ENCODE measurements at regions not wholly inside any gene's neighbourhood (a gene's known extent, or its start where the extent isn't known, plus 50 kb on each side); places are given as distances from the start of the nearest gene placed in this dataset.

GRCh38 chr6:44625996-44626395, 238.5 kb downstream of the CDC5L start:
- FAIRE-seq = no peak
- 97 to 98% (median 97%) methylated on average over 2 of the region's 2 CpGs for WGBS, 3 donors
- DNase-seq = no peak
- Histone ChIP-seq H3K4me1 (ENCODE audit: control insufficient read depth in 3 of 3, insufficient read depth in 2 of 3, low read depth in 1 of 3, low read length in 2 of 3) (peaks cover 0 to 9% (median 0%) of the 10 kb centered on the region in 3 donors), H3K27ac (ENCODE audit: low read depth in 1 of 3, low read length in 2 of 3) (no peak overlapping the region), H3K36me3 (ENCODE audit: control insufficient read depth in 3 of 3, insufficient read depth in 2 of 3, low read depth in 1 of 3, low read length in 3 of 3) (no peaks in the 10 kb centered on the region), H3K4me3 (ENCODE audit: low read depth in 1 of 3, low read length in 3 of 3) (no peak overlapping the region), H3K27me3 (ENCODE audit: control insufficient read depth in 3 of 3, insufficient read depth in 3 of 3, low read length in 3 of 3) (no peaks in the 10 kb centered on the region), H3K9me3 (ENCODE audit: control insufficient read depth in 2 of 2, insufficient read depth in 1 of 2, low read depth in 1 of 2, low read length in 1 of 2) (no peaks in the 10 kb centered on the region)

- no peak for FAIRE-seq
- no peaks in the 10 kb centered on the region for H3K36me3 ChIP-seq (ENCODE audit: control insufficient read depth in 3 of 3, insufficient read depth in 2 of 3, low read depth in 1 of 3, low read length in 3 of 3)
- no peak overlapping the region for H3K27ac ChIP-seq (ENCODE audit: low read depth in 1 of 3, low read length in 2 of 3)
- DNase-seq = peak; percentile 55 to 63
- peaks cover 0 to 9% (median 0%) of the 10 kb centered on the region in 3 donors for H3K4me1 ChIP-seq (ENCODE audit: control insufficient read depth in 3 of 3, insufficient read depth in 2 of 3, low read depth in 1 of 3, low read length in 2 of 3)
- 46 to 71% (median 64%) methylated on average over 9 of the region's 9 CpGs for WGBS, 3 donors
- H3K4me3 ChIP-seq (ENCODE audit: low read depth in 1 of 3, low read length in 3 of 3) = no peak overlapping the region
- peaks cover 0 to 3% (median 0%) of the 10 kb centered on the region in 3 donors for H3K27me3 ChIP-seq (ENCODE audit: control insufficient read depth in 3 of 3, insufficient read depth in 3 of 3, low read length in 3 of 3)
- H3K9me3 ChIP-seq (ENCODE audit: control insufficient read depth in 2 of 2, insufficient read depth in 1 of 2, low read depth in 1 of 2, low read length in 1 of 2) = no peaks in the 10 kb centered on the region
These were observed 239.1 kb downstream of the CDC5L start for GRCh38 chr6:44626616-44627015.

- FAIRE-seq (no peak), DNase-seq (no peak)
- H3K4me1 ChIP-seq (ENCODE audit: control insufficient read depth in 3 of 3, insufficient read depth in 2 of 3, low read depth in 1 of 3, low read length in 2 of 3) = peaks cover 0 to 9% (median 0%) of the 10 kb centered on the region in 3 donors
- H3K36me3 ChIP-seq (ENCODE audit: control insufficient read depth in 3 of 3, insufficient read depth in 2 of 3, low read depth in 1 of 3, low read length in 3 of 3) = no peaks in the 10 kb centered on the region
- H3K9me3 ChIP-seq (ENCODE audit: control insufficient read depth in 2 of 2, insufficient read depth in 1 of 2, low read depth in 1 of 2, low read length in 1 of 2) = no peaks in the 10 kb centered on the region
- no peak overlapping the region for H3K27ac ChIP-seq (ENCODE audit: low read depth in 1 of 3, low read length in 2 of 3)
- 66 to 73% (median 70%) methylated on average over 23 of the region's 23 CpGs for WGBS, 3 donors
- peaks cover 0 to 3% (median 0%) of the 10 kb centered on the region in 3 donors for H3K27me3 ChIP-seq (ENCODE audit: control insufficient read depth in 3 of 3, insufficient read depth in 3 of 3, low read length in 3 of 3)
- no peak overlapping the region for H3K4me3 ChIP-seq (ENCODE audit: low read depth in 1 of 3, low read length in 3 of 3)
These were observed 239.8 kb downstream of the CDC5L start for GRCh38 chr6:44627091-44627882.

- no peaks in the 10 kb centered on the region for H3K9me3 ChIP-seq (ENCODE audit: control insufficient read depth in 2 of 2, insufficient read depth in 1 of 2, low read depth in 1 of 2, low read length in 1 of 2)
- no peaks in the 10 kb centered on the region for H3K36me3 ChIP-seq (ENCODE audit: control insufficient read depth in 3 of 3, insufficient read depth in 2 of 3, low read depth in 1 of 3, low read length in 3 of 3)
- no peak overlapping the region for H3K4me3 ChIP-seq (ENCODE audit: low read depth in 1 of 3, low read length in 3 of 3)
- 89 to 97% (median 89%) methylated on average over 7 of the region's 7 CpGs for WGBS, 3 donors
- peaks cover 0 to 3% (median 0%) of the 10 kb centered on the region in 3 donors for H3K27me3 ChIP-seq (ENCODE audit: control insufficient read depth in 3 of 3, insufficient read depth in 3 of 3, low read length in 3 of 3)
- H3K27ac ChIP-seq (ENCODE audit: low read depth in 1 of 3, low read length in 2 of 3) = no peak overlapping the region
- H3K4me1 ChIP-seq (ENCODE audit: control insufficient read depth in 3 of 3, insufficient read depth in 2 of 3, low read depth in 1 of 3, low read length in 2 of 3) = peaks cover 0 to 9% (median 0%) of the 10 kb centered on the region in 3 donors
- DNase-seq (no peak), FAIRE-seq (no peak)
These were observed 240.4 kb downstream of the CDC5L start for GRCh38 chr6:44627883-44628271.

- Histone ChIP-seq H3K27me3 (ENCODE audit: control insufficient read depth in 3 of 3, insufficient read depth in 3 of 3, low read length in 3 of 3) (peaks cover 0 to 3% (median 0%) of the 10 kb centered on the region in 3 donors), H3K4me3 (ENCODE audit: low read depth in 1 of 3, low read length in 3 of 3) (no peak overlapping the region), H3K9me3 (ENCODE audit: control insufficient read depth in 2 of 2, insufficient read depth in 1 of 2, low read depth in 1 of 2, low read length in 1 of 2) (no peaks in the 10 kb centered on the region), H3K4me1 (ENCODE audit: control insufficient read depth in 3 of 3, insufficient read depth in 2 of 3, low read depth in 1 of 3, low read length in 2 of 3) (peaks cover 0 to 9% (median 0%) of the 10 kb centered on the region in 3 donors), H3K27ac (ENCODE audit: low read depth in 1 of 3, low read length in 2 of 3) (no peak overlapping the region), H3K36me3 (ENCODE audit: control insufficient read depth in 3 of 3, insufficient read depth in 2 of 3, low read depth in 1 of 3, low read length in 3 of 3) (no peaks in the 10 kb centered on the region)
- DNase-seq = no peak
- 58 to 65% (median 60%) methylated on average over 3 of the region's 3 CpGs for WGBS, 3 donors
- FAIRE-seq = no peak
These were observed 240.8 kb downstream of the CDC5L start for GRCh38 chr6:44628347-44628746.

GRCh38 chr6:44629636-44630035, 242.1 kb downstream of the CDC5L start:
- H3K4me1 ChIP-seq (ENCODE audit: control insufficient read depth in 3 of 3, insufficient read depth in 2 of 3, low read depth in 1 of 3, low read length in 2 of 3) = peaks cover 0 to 9% (median 0%) of the 10 kb centered on the region in 3 donors
- FAIRE-seq = no peak
- H3K27me3 ChIP-seq (ENCODE audit: control insufficient read depth in 3 of 3, insufficient read depth in 3 of 3, low read length in 3 of 3) = peaks cover 0 to 3% (median 0%) of the 10 kb centered on the region in 3 donors
- H3K36me3 ChIP-seq (ENCODE audit: control insufficient read depth in 3 of 3, insufficient read depth in 2 of 3, low read depth in 1 of 3, low read length in 3 of 3) = no peaks in the 10 kb centered on the region
- 78 to 90% (median 78%) methylated on average over 7 of the region's 7 CpGs for WGBS, 3 donors
- H3K27ac ChIP-seq (ENCODE audit: low read depth in 1 of 3, low read length in 2 of 3) = no peak overlapping the region
- no peaks in the 10 kb centered on the region for H3K9me3 ChIP-seq (ENCODE audit: control insufficient read depth in 2 of 2, insufficient read depth in 1 of 2, low read depth in 1 of 2, low read length in 1 of 2)
- no peak for DNase-seq
- H3K4me3 ChIP-seq (ENCODE audit: low read depth in 1 of 3, low read length in 3 of 3) = no peak overlapping the region

GRCh38 chr6:44630125-44631028, 242.9 kb downstream of the CDC5L start:
- no peaks in the 10 kb centered on the region for H3K36me3 ChIP-seq (ENCODE audit: control insufficient read depth in 3 of 3, insufficient read depth in 2 of 3, low read depth in 1 of 3, low read length in 3 of 3)
- DNase-seq = peak; percentile 14 to 42
- no peaks in the 10 kb centered on the region for H3K9me3 ChIP-seq (ENCODE audit: control insufficient read depth in 2 of 2, insufficient read depth in 1 of 2, low read depth in 1 of 2, low read length in 1 of 2)
- no peak overlapping the region for H3K27ac ChIP-seq (ENCODE audit: low read depth in 1 of 3, low read length in 2 of 3)
- WGBS, 3 donors = 19 to 28% (median 21%) methylated on average over 10 of the region's 10 CpGs
- no peak for FAIRE-seq
- H3K4me3 ChIP-seq (ENCODE audit: low read depth in 1 of 3, low read length in 3 of 3) = no peak overlapping the region
- peaks cover 0 to 9% (median 0%) of the 10 kb centered on the region in 3 donors for H3K4me1 ChIP-seq (ENCODE audit: control insufficient read depth in 3 of 3, insufficient read depth in 2 of 3, low read depth in 1 of 3, low read length in 2 of 3)
- peaks cover 0 to 3% (median 0%) of the 10 kb centered on the region in 3 donors for H3K27me3 ChIP-seq (ENCODE audit: control insufficient read depth in 3 of 3, insufficient read depth in 3 of 3, low read length in 3 of 3)

- FAIRE-seq (no peak), DNase-seq (no peak)
- no peaks in the 10 kb centered on the region for H3K9me3 ChIP-seq (ENCODE audit: control insufficient read depth in 2 of 2, insufficient read depth in 1 of 2, low read depth in 1 of 2, low read length in 1 of 2)
- H3K36me3 ChIP-seq (ENCODE audit: control insufficient read depth in 3 of 3, insufficient read depth in 2 of 3, low read depth in 1 of 3, low read length in 3 of 3) = no peaks in the 10 kb centered on the region
- peaks cover 0 to 3% (median 0%) of the 10 kb centered on the region in 3 donors for H3K4me1 ChIP-seq (ENCODE audit: control insufficient read depth in 3 of 3, insufficient read depth in 2 of 3, low read depth in 1 of 3, low read length in 2 of 3)
- no peak overlapping the region for H3K4me3 ChIP-seq (ENCODE audit: low read depth in 1 of 3, low read length in 3 of 3)
- WGBS, 3 donors = 72 to 81% (median 80%) methylated on average over 6 of the region's 6 CpGs
- H3K27ac ChIP-seq (ENCODE audit: low read depth in 1 of 3, low read length in 2 of 3) = no peak overlapping the region
- H3K27me3 ChIP-seq (ENCODE audit: control insufficient read depth in 3 of 3, insufficient read depth in 3 of 3, low read length in 3 of 3) = peaks cover 0 to 8% (median 0%) of the 10 kb centered on the region in 3 donors
These were observed 244.5 kb downstream of the CDC5L start for GRCh38 chr6:44631968-44632367.
